Left lung (tissue), 4 donors: ENCODE measurements at regions not wholly inside any gene's neighbourhood (a gene's known extent, or its start where the extent isn't known, plus 50 kb on each side); places are given as distances from the start of the nearest gene placed in this dataset.

ENCODE experiments used
- ATAC-seq: fragments of 200-7000 bp; cut with Tn5 transposase; one replicate; pipeline ENCODE4 v1.9.1; 2020; ENCODE audit warnings: moderate library complexity
- DNase-seq, 4 donors: peaks; one replicate each; pipeline ENCODE4 v3.0.0-alpha.2; 2013 to 2020
- H3K27ac ChIP-seq, 2 donors: fragments of 200-600 bp; sonication (generic) in 1 of 2; one replicate each; pipeline versions ENCODE4 v1.5.0 to v1.8.0; 2020 to 2021
- H3K27me3 ChIP-seq, 2 donors: fragments of 200-600 bp; sonication (generic) in 1 of 2; one replicate each; pipeline versions ENCODE4 v1.5.0 to v1.8.0; 2020 to 2021
- H3K36me3 ChIP-seq, 2 donors: fragments of 200-600 bp; sonication (generic) in 1 of 2; one replicate each; pipeline versions ENCODE4 v1.5.0 to v1.8.0; 2020 to 2021
- H3K4me1 ChIP-seq, 2 donors: fragments of 200-600 bp; one replicate each; pipeline ENCODE4 v1.8.0; 2021
- H3K4me3 ChIP-seq, 2 donors: fragments of 200-600 bp; sonication (generic) in 1 of 2; one replicate each; pipeline versions ENCODE4 v1.5.0 to v1.8.0; 2020 to 2021; ENCODE audit warnings: mild to moderate bottlenecking in 1 of 2
- H3K9me3 ChIP-seq, 2 donors: fragments of 200-600 bp; sonication (generic) in 1 of 2; one replicate each; pipeline versions ENCODE4 v1.5.0 to v1.8.0; 2020 to 2021
- CTCF ChIP-seq, 2 donors: fragments of 200-600 bp; sonication (generic) in 1 of 2; IDR thresholded peaks; one replicate each; pipeline versions ENCODE4 v1.5.0 to v1.8.0; 2021; ENCODE audit warnings: antibody characterized with exemption in 2 of 2
- intact Hi-C, 2 donors: fragments of 100-400 bp; cut with DNase I; formaldehyde crosslinking; loops; one replicate each; pipeline versions ENCODE4 v1.11.2 to v1.14.2; 2022
- donor health status: DM: no; HTN: yes; CAD: no.
- donor health status: DM: no; HTN: no; CAD: no.

- no peak for ATAC-seq
Observed at GRCh38 chr2:120421126-120421829, 75.3 kb downstream of the INHBB start.

GRCh38 chr2:120421830-120422175 is 75.9 kb downstream of the INHBB start:
- Histone ChIP-seq H3K36me3 (no peaks in the 10 kb centered on the region), H3K4me1 (no peaks in the 10 kb centered on the region), H3K27ac (no peak overlapping the region), H3K4me3 (no peak overlapping the region), H3K9me3 (no peaks in the 10 kb centered on the region), H3K27me3 (peaks cover 0 to 3% of the 10 kb centered on the region in 2 donors)
- ATAC-seq (no peak), DNase-seq (no peak)
- intact Hi-C loops = no loop called here
- no peak for TF ChIP-seq CTCF (IDR thresholded peaks at IDR 0.05)

More at GRCh38 chr2:120421126-120421829, 75.3 kb downstream of the INHBB start:
- H3K4me1 ChIP-seq = no peaks in the 10 kb centered on the region
- peaks cover 0 to 3% of the 10 kb centered on the region in 2 donors for H3K27me3 ChIP-seq
- H3K27ac ChIP-seq = no peak overlapping the region
- H3K4me3 ChIP-seq = no peak overlapping the region
- intact Hi-C loops = no loop called here
- no peak for TF ChIP-seq CTCF (IDR thresholded peaks at IDR 0.05)
- no peaks in the 10 kb centered on the region for H3K36me3 ChIP-seq
- DNase-seq = no peak
- no peaks in the 10 kb centered on the region for H3K9me3 ChIP-seq

GRCh38 chr2:120422465-120423160 is 76.7 kb downstream of the INHBB start:
- H3K36me3 ChIP-seq = no peaks in the 10 kb centered on the region
- DNase-seq (no peak), ATAC-seq (no peak)
- no peaks in the 10 kb centered on the region for H3K4me1 ChIP-seq
- no peak for TF ChIP-seq CTCF (IDR thresholded peaks at IDR 0.05)
- no peaks in the 10 kb centered on the region for H3K9me3 ChIP-seq
- intact Hi-C loops = no loop called here
- H3K27ac ChIP-seq = no peak overlapping the region
- H3K27me3 ChIP-seq = peaks cover 0 to 3% of the 10 kb centered on the region in 2 donors
- no peak overlapping the region for H3K4me3 ChIP-seq

GRCh38 chr2:120423167-120423943 is 77.4 kb downstream of the INHBB start:
- H3K27ac ChIP-seq = no peak overlapping the region
- no peak for TF ChIP-seq CTCF (IDR thresholded peaks at IDR 0.05)
- no peaks in the 10 kb centered on the region for H3K4me1 ChIP-seq
- DNase-seq (no peak), ATAC-seq (no peak)
- no peak overlapping the region for H3K4me3 ChIP-seq
- H3K27me3 ChIP-seq = peaks cover 0 to 3% of the 10 kb centered on the region in 2 donors
- no peaks in the 10 kb centered on the region for H3K36me3 ChIP-seq
- intact Hi-C loops = no loop called here
- H3K9me3 ChIP-seq = no peaks in the 10 kb centered on the region

GRCh38 chr2:120424274-120424796 is 78.4 kb downstream of the INHBB start:
- ATAC-seq = no peak
- Histone ChIP-seq H3K9me3 (no peaks in the 10 kb centered on the region), H3K4me1 (no peaks in the 10 kb centered on the region), H3K27me3 (peaks cover 0 to 3% of the 10 kb centered on the region in 2 donors), H3K4me3 (no peak overlapping the region), H3K27ac (no peak overlapping the region), H3K36me3 (no peaks in the 10 kb centered on the region)
- no peak for TF ChIP-seq CTCF (IDR thresholded peaks at IDR 0.05)
- intact Hi-C loops = no loop called here
- no peak for DNase-seq
